ENCODE measurements at regions not wholly inside any gene's neighbourhood (a gene's known extent, or its start where the extent isn't known, plus 50 kb on each side); places are given as distances from the start of the nearest gene placed in this dataset.

DNA sequence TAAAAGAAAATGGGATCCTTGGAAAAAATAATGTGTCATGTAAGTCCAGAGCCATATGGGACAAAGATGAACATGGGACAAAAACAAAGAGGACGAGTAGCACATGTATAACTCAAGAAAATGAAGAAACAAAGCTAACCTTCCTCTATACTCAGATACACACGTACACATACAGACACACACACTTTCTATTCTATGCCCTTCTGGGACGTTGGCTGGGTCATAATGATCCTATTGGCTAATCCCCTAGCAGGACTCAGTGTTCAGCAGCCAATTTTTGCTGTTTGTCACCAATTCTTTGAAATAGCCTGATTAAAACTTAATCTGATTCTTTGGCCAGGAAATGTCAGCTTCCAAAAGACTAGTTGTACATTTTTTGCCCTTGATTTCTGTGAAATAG is 189.4 kb upstream of the FOXG1 start:
- H3K27ac ChIP-seq (ENCODE audit: low read depth, low read length, severe bottlenecking): peak overlapping the region; percentile 62
- WGBS, 2 experiments (ENCODE audit: insufficient coverage in 2 of 2): 93 to 100% methylated on average over 2 to 3 of the region's 3 CpGs
- H3K4me3 ChIP-seq (ENCODE audit: extremely low read depth, insufficient read depth, low read length, poor library complexity, severe bottlenecking): no peak overlapping the region
- H3K4me1 ChIP-seq (ENCODE audit: control insufficient read depth, insufficient read depth, low read length, poor library complexity, severe bottlenecking): peaks cover 14% of the 10 kb centered on the region
- peaks cover 8% of the 10 kb centered on the region for H3K9me3 ChIP-seq (ENCODE audit: control insufficient read depth, low read length)
- H3K36me3 ChIP-seq (ENCODE audit: control insufficient read depth, insufficient read depth, low read length): no peaks in the 10 kb centered on the region

DNA sequence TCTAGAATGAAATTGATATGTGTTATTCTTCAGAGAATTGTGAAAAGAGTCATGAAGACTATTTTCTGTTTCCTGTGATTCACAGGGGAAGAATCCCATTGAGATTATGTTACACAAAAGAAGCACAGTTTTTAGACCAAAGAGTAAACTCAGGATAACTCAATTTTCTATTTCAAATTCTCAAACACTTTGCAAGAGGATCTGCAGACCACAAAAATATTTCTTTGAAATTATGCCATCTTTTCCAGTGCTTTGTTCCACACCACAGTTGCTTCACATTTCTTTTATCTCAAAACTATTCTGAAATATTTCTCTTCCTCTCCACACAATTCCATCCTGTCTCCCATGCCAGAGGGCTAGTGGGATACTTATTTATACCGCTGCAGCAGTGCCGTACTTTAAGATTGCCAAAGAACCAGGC is 188.9 kb upstream of the FOXG1 start:
- WGBS, 2 experiments (ENCODE audit: insufficient coverage in 2 of 2): 82% methylated on average over 2 of the region's 2 CpGs; no CpG with 5 or more reads in 1 of the 2 experiments
- peaks cover 14% of the 10 kb centered on the region for H3K4me1 ChIP-seq (ENCODE audit: control insufficient read depth, insufficient read depth, low read length, poor library complexity, severe bottlenecking)
- peaks cover 4% of the 10 kb centered on the region for H3K9me3 ChIP-seq (ENCODE audit: control insufficient read depth, low read length)
- H3K4me3 ChIP-seq (ENCODE audit: extremely low read depth, insufficient read depth, low read length, poor library complexity, severe bottlenecking): no peak overlapping the region
- no peaks in the 10 kb centered on the region for H3K36me3 ChIP-seq (ENCODE audit: control insufficient read depth, insufficient read depth, low read length)
- peak overlapping the region; percentile 62 for H3K27ac ChIP-seq (ENCODE audit: low read depth, low read length, severe bottlenecking)

- Histone ChIP-seq H3K4me1 (ENCODE audit: control insufficient read depth, insufficient read depth, low read length, poor library complexity, severe bottlenecking) (peaks cover 2% of the 10 kb centered on the region), H3K4me3 (ENCODE audit: extremely low read depth, insufficient read depth, low read length, poor library complexity, severe bottlenecking) (no peak overlapping the region), H3K9me3 (ENCODE audit: control insufficient read depth, low read length) (no peaks in the 10 kb centered on the region), H3K27ac (ENCODE audit: low read depth, low read length, severe bottlenecking) (no peak overlapping the region), H3K36me3 (ENCODE audit: control insufficient read depth, insufficient read depth, low read length) (no peaks in the 10 kb centered on the region)
- 100% methylated on average over 1 of the region's 2 CpGs; no CpG with 5 or more reads in 1 of the 2 experiments for WGBS, 2 experiments (ENCODE audit: insufficient coverage in 2 of 2)
Measured at GRCh38 chr14:28584951-28585350, 181.6 kb upstream of the FOXG1 start.

GRCh38 chr14:28589792-28590191 is 176.8 kb upstream of the FOXG1 start:
- Histone ChIP-seq H3K4me3 (ENCODE audit: extremely low read depth, insufficient read depth, low read length, poor library complexity, severe bottlenecking) (no peak overlapping the region), H3K27ac (ENCODE audit: low read depth, low read length, severe bottlenecking) (no peak overlapping the region), H3K36me3 (ENCODE audit: control insufficient read depth, insufficient read depth, low read length) (no peaks in the 10 kb centered on the region), H3K4me1 (ENCODE audit: control insufficient read depth, insufficient read depth, low read length, poor library complexity, severe bottlenecking) (no peaks in the 10 kb centered on the region), H3K9me3 (ENCODE audit: control insufficient read depth, low read length) (no peaks in the 10 kb centered on the region)
- 60% methylated on average over 1 of the region's 1 CpG; no CpG with 5 or more reads in 1 of the 2 experiments for WGBS, 2 experiments (ENCODE audit: insufficient coverage in 2 of 2)

DNA sequence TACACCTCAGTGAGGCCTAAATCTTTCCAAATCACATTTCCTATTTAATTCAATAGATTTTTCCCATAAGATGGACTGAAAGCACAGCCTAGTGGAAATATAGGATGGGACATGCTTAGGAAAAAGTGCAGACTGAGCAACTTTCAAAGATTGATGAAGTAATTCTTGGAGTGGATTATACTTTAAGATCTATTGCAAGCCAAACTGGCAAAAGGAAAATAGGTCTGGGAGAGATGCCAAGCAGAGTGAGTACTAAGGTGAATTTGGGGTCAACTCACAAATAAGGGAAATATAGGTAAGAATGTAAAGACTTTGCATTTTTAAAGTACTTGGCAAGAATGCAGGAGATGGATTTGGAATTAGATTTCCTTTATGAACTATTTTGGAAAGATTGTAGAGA is 170.2 kb upstream of the FOXG1 start:
- Histone ChIP-seq H3K9me3 (ENCODE audit: control insufficient read depth, low read length) (no peaks in the 10 kb centered on the region), H3K27ac (ENCODE audit: low read depth, low read length, severe bottlenecking) (no peak overlapping the region), H3K4me3 (ENCODE audit: extremely low read depth, insufficient read depth, low read length, poor library complexity, severe bottlenecking) (no peak overlapping the region), H3K36me3 (ENCODE audit: control insufficient read depth, insufficient read depth, low read length) (no peaks in the 10 kb centered on the region), H3K4me1 (ENCODE audit: control insufficient read depth, insufficient read depth, low read length, poor library complexity, severe bottlenecking) (no peaks in the 10 kb centered on the region)

- Histone ChIP-seq H3K27ac (ENCODE audit: low read depth, low read length, severe bottlenecking) (no peak overlapping the region), H3K9me3 (ENCODE audit: control insufficient read depth, low read length) (no peaks in the 10 kb centered on the region), H3K36me3 (ENCODE audit: control insufficient read depth, insufficient read depth, low read length) (no peaks in the 10 kb centered on the region), H3K4me1 (ENCODE audit: control insufficient read depth, insufficient read depth, low read length, poor library complexity, severe bottlenecking) (no peaks in the 10 kb centered on the region), H3K4me3 (ENCODE audit: extremely low read depth, insufficient read depth, low read length, poor library complexity, severe bottlenecking) (no peak overlapping the region)
- 86% methylated on average over 1 of the region's 2 CpGs; no CpG with 5 or more reads in 1 of the 2 experiments for WGBS, 2 experiments (ENCODE audit: insufficient coverage in 2 of 2)
Measured at GRCh38 chr14:28599191-28599590, 167.4 kb upstream of the FOXG1 start.

DNA sequence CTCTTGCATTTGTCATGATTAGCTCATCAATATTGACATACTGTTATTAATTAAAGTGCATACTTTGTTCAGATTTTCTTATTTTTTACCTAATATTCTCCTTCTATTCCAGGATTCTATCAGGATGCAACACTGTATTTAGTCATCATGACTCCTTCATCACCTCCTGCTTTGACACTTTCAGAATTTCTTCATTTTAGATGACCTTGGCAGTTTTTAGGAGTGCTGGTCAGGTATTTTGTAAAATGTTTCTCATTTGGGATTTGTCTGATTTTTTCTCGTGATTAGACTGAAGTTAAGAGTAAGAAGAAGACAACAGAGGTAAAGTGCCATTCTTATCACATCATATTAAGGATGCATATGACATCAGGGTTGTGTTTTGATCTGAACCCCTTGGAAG is 167.0 kb upstream of the FOXG1 start:
- no peak overlapping the region for H3K4me3 ChIP-seq (ENCODE audit: extremely low read depth, insufficient read depth, low read length, poor library complexity, severe bottlenecking)
- H3K27ac ChIP-seq (ENCODE audit: low read depth, low read length, severe bottlenecking): no peak overlapping the region
- H3K36me3 ChIP-seq (ENCODE audit: control insufficient read depth, insufficient read depth, low read length): no peaks in the 10 kb centered on the region
- no CpG with 5 or more reads among the region's 1 CpG for WGBS, 2 experiments (ENCODE audit: insufficient coverage in 2 of 2)
- no peaks in the 10 kb centered on the region for H3K4me1 ChIP-seq (ENCODE audit: control insufficient read depth, insufficient read depth, low read length, poor library complexity, severe bottlenecking)
- H3K9me3 ChIP-seq (ENCODE audit: control insufficient read depth, low read length): no peaks in the 10 kb centered on the region

DNA sequence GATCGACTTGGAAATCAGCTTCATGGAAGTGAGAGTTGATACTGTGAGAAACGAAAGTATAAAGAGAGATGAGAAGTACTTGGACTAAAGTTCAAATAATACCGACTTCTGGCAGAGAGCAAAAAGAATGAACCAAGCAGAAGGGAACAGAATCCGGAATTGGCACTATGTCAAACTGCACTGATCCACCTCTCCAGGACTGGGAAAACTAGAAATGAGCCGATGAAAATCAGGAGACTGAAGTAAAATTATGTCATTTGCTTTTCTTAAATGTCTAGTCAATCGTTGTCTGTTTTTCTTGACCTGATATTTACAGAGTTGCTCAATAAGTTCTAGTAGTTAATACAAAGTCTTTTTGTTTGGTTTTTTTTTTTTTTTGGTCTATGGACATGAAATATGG is 163.0 kb upstream of the FOXG1 start:
- 90 to 97% methylated on average over 6 of the region's 6 CpGs for WGBS, 2 experiments (ENCODE audit: insufficient coverage in 2 of 2)
- H3K9me3 ChIP-seq (ENCODE audit: control insufficient read depth, low read length): no peaks in the 10 kb centered on the region
- H3K4me1 ChIP-seq (ENCODE audit: control insufficient read depth, insufficient read depth, low read length, poor library complexity, severe bottlenecking): no peaks in the 10 kb centered on the region
- no peak overlapping the region for H3K4me3 ChIP-seq (ENCODE audit: extremely low read depth, insufficient read depth, low read length, poor library complexity, severe bottlenecking)
- no peaks in the 10 kb centered on the region for H3K36me3 ChIP-seq (ENCODE audit: control insufficient read depth, insufficient read depth, low read length)
- H3K27ac ChIP-seq (ENCODE audit: low read depth, low read length, severe bottlenecking): no peak overlapping the region

DNA sequence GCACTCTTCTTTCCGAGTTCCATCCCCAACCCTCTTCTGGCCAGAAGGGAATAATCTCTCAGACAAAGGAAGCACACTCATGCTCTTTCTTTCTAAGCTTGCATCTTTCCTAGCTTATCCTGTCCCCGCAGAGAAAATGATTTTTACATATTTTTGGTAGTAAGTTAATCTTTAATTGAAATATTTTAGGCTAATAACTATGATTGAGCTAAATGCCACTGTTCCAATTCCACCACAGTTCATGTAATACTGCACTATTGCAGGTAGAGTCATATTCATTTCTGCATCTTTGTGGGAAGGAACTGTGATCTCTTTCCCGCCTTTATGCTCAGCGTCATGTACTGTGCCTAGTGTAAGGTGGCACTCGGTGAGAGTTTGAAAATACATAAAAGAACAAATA is 158.9 kb upstream of the FOXG1 start:
- WGBS, 2 experiments (ENCODE audit: insufficient coverage in 2 of 2): 75 to 100% methylated on average over 1 of the region's 5 CpGs
- H3K36me3 ChIP-seq (ENCODE audit: control insufficient read depth, insufficient read depth, low read length): no peaks in the 10 kb centered on the region
- no peak overlapping the region for H3K4me3 ChIP-seq (ENCODE audit: extremely low read depth, insufficient read depth, low read length, poor library complexity, severe bottlenecking)
- H3K9me3 ChIP-seq (ENCODE audit: control insufficient read depth, low read length): no peaks in the 10 kb centered on the region
- no peak overlapping the region for H3K27ac ChIP-seq (ENCODE audit: low read depth, low read length, severe bottlenecking)
- H3K4me1 ChIP-seq (ENCODE audit: control insufficient read depth, insufficient read depth, low read length, poor library complexity, severe bottlenecking): no peaks in the 10 kb centered on the region

GRCh38 chr14:28608443-28608842 is 158.1 kb upstream of the FOXG1 start:
- Histone ChIP-seq H3K27ac (ENCODE audit: low read depth, low read length, severe bottlenecking) (no peak overlapping the region), H3K4me3 (ENCODE audit: extremely low read depth, insufficient read depth, low read length, poor library complexity, severe bottlenecking) (no peak overlapping the region), H3K4me1 (ENCODE audit: control insufficient read depth, insufficient read depth, low read length, poor library complexity, severe bottlenecking) (no peaks in the 10 kb centered on the region), H3K36me3 (ENCODE audit: control insufficient read depth, insufficient read depth, low read length) (no peaks in the 10 kb centered on the region), H3K9me3 (ENCODE audit: control insufficient read depth, low read length) (no peaks in the 10 kb centered on the region)
- whole genome bisulfite sequencing, 2 experiments (ENCODE audit: insufficient coverage in 2 of 2): 94 to 98% methylated on average over 6 of the region's 8 CpGs

DNA sequence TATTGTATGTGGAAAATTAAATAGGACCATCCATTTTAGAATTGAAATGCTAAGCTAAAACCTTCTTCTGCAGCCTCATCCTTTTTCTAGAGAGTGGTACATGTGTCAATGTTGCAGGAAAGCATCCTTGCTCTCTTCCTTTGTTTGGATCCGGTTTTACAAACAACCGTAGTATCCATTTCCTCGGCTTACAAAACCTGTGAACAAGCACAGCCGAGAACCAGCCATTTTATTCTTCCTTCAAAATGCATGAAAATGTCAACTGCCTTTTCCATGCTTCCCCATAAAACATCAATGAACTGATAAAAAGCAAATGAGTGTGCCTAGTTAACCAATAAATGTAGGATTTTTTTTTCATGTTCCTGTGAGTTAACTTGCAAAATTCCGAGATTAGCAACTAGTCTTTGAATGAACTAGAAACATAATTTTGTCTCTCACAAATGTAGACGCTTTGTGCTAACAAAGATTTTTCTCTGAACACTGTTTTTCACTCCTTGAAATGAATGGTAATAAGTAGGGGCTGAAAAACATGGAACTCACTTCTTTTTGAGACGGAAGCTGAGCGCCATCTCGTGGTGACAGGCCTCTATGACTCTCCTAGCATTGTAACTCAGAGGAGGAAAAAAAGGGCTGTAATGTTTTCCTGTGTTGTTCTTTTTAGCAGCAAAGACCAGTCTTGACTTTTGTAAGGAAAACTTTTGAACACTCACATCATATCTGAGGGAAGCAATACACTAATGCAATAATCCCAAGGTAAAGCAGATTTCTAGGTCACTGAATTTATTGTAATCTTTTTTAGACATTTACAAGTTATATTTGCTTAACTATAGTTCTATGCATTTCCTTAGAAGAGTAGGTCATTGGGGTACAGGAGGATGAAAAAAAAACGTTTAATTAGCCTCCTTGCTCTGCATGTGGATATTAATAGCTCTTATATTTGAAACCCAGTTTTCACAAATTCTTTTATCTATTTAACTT is 157.4 kb upstream of the FOXG1 start:
- 27 to 100% methylated on average over 2 to 6 of the region's 10 CpGs for WGBS, 2 experiments (ENCODE audit: insufficient coverage in 2 of 2)
- H3K4me1 ChIP-seq (ENCODE audit: control insufficient read depth, insufficient read depth, low read length, poor library complexity, severe bottlenecking): no peaks in the 10 kb centered on the region
- no peaks in the 10 kb centered on the region for H3K9me3 ChIP-seq (ENCODE audit: control insufficient read depth, low read length)
- peak overlapping the region; percentile 16 for H3K27ac ChIP-seq (ENCODE audit: low read depth, low read length, severe bottlenecking)
- no peaks in the 10 kb centered on the region for H3K36me3 ChIP-seq (ENCODE audit: control insufficient read depth, insufficient read depth, low read length)
- no peak overlapping the region for H3K4me3 ChIP-seq (ENCODE audit: extremely low read depth, insufficient read depth, low read length, poor library complexity, severe bottlenecking)

Data from mesodermal cell (in vitro differentiated cells).